ENCODE measurements at regions not wholly inside any gene's neighbourhood (a gene's known extent, or its start where the extent isn't known, plus 50 kb on each side); places are given as distances from the start of the nearest gene placed in this dataset.

DNA sequence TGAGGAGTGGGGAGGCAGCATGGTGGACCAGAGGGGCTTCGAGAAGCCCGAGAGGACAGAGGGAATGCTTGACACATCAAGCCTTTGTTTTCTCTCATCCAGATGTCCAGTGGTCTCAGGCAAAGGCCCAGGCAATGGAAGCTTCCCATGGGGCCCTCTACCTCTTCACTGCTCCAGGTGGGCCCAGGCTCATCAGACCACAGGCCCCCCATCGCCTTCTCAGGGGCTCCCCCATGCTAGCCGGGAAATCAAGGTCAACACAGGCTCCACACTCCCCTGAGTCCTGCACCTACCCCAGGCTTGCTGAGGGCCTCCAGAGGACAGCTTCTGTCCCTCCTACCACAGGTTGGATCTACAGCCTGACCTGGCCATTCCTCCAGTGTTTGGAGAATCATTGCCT, 157.5 kb downstream of the CHST1 start:
- TF ChIP-seq, protein P1, sequence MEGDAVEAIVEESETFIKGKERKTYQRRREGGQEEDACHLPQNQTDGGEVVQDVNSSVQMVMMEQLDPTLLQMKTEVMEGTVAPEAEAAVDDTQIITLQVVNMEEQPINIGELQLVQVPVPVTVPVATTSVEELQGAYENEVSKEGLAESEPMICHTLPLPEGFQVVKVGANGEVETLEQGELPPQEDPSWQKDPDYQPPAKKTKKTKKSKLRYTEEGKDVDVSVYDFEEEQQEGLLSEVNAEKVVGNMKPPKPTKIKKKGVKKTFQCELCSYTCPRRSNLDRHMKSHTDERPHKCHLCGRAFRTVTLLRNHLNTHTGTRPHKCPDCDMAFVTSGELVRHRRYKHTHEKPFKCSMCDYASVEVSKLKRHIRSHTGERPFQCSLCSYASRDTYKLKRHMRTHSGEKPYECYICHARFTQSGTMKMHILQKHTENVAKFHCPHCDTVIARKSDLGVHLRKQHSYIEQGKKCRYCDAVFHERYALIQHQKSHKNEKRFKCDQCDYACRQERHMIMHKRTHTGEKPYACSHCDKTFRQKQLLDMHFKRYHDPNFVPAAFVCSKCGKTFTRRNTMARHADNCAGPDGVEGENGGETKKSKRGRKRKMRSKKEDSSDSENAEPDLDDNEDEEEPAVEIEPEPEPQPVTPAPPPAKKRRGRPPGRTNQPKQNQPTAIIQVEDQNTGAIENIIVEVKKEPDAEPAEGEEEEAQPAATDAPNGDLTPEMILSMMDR (IDR thresholded peaks at IDR 0.05; ENCODE audit: insufficient read depth, low read length), result no peak
- no peak for TF ChIP-seq POLR2AphosphoS5 (IDR thresholded peaks at IDR 0.05; ENCODE audit: low read depth)
- TF ChIP-seq SPI1 (IDR thresholded peaks at IDR 0.05; ENCODE audit: borderline replicate concordance, low read depth), result no peak
- TF ChIP-seq GABPA (IDR thresholded peaks at IDR 0.05; ENCODE audit: low read depth), result no peak
- TF ChIP-seq, protein P2, sequence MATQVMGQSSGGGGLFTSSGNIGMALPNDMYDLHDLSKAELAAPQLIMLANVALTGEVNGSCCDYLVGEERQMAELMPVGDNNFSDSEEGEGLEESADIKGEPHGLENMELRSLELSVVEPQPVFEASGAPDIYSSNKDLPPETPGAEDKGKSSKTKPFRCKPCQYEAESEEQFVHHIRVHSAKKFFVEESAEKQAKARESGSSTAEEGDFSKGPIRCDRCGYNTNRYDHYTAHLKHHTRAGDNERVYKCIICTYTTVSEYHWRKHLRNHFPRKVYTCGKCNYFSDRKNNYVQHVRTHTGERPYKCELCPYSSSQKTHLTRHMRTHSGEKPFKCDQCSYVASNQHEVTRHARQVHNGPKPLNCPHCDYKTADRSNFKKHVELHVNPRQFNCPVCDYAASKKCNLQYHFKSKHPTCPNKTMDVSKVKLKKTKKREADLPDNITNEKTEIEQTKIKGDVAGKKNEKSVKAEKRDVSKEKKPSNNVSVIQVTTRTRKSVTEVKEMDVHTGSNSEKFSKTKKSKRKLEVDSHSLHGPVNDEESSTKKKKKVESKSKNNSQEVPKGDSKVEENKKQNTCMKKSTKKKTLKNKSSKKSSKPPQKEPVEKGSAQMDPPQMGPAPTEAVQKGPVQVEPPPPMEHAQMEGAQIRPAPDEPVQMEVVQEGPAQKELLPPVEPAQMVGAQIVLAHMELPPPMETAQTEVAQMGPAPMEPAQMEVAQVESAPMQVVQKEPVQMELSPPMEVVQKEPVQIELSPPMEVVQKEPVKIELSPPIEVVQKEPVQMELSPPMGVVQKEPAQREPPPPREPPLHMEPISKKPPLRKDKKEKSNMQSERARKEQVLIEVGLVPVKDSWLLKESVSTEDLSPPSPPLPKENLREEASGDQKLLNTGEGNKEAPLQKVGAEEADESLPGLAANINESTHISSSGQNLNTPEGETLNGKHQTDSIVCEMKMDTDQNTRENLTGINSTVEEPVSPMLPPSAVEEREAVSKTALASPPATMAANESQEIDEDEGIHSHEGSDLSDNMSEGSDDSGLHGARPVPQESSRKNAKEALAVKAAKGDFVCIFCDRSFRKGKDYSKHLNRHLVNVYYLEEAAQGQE (IDR thresholded peaks at IDR 0.05; ENCODE audit: insufficient replicate concordance, low read depth), result no peak

All from HL-60 (cell line).